Right lobe of liver (tissue), 6 donors: ENCODE measurements at regions not wholly inside any gene's neighbourhood (a gene's known extent, or its start where the extent isn't known, plus 50 kb on each side); places are given as distances from the start of the nearest gene placed in this dataset.

Experiments used
- ATAC-seq, 4 donors: fragments of 200-7000 bp; cut with Tn5 transposase; one replicate each; pipeline ENCODE4 v1.9.1; 2020; ENCODE audit warnings: mild to moderate bottlenecking in 4 of 4, moderate library complexity in 4 of 4
- DNase-seq, 3 donors: peaks; one replicate each; pipeline ENCODE4 v3.0.0-alpha.2; 2020
- H3K27ac ChIP-seq, 3 donors: fragments of 200-600 bp; one replicate each; pipeline ENCODE4 v1.8.0; 2022
- H3K27me3 ChIP-seq, 2 donors: fragments of 200-600 bp; one replicate each; pipeline ENCODE4 v1.8.0; 2022
- H3K36me3 ChIP-seq, 4 donors: fragments of 200-600 bp; sonication (generic) in 1 of 4; one replicate each; pipeline versions ENCODE4 v1.5.1 to v1.8.0; 2017 to 2022; ENCODE audit warnings: control low read depth in 1 of 4
- H3K4me1 ChIP-seq, 4 donors: fragments of 200-600 bp; sonication (generic) in 1 of 4; one replicate each; pipeline versions ENCODE4 v1.5.1 to v1.8.0; 2017 to 2022; ENCODE audit warnings: control low read depth in 1 of 4
- H3K4me3 ChIP-seq, 3 donors: fragments of 200-600 bp; one replicate each; pipeline ENCODE4 v1.8.0; 2022
- H3K9me3 ChIP-seq, 4 donors: fragments of 200-600 bp; sonication (generic) in 1 of 4; one replicate each; pipeline versions ENCODE4 v1.5.1 to v1.8.0; 2017 to 2022; ENCODE audit warnings: control low read depth in 1 of 4
- POLR2A ChIP-seq: fragments of 450-650 bp; IDR thresholded peaks from one replicate; pipeline ENCODE4 v1.6.1; 2017; ENCODE audit warnings: antibody characterized with exemption, mild to moderate bottlenecking
- WGBS: methylation state at CpG from one replicate; pipeline ENCODE4 v1.1.6; 2018; ENCODE audit warnings: low coverage, low lambda C conversion rate; ENCODE audit not compliant: insufficient coverage; ENCODE audit errors: missing lambda C conversion rate; 5-methylcytosine and 5-hydroxymethylcytosine counted together
- intact Hi-C, 2 donors: fragments of 100-400 bp; cut with DNase I; formaldehyde crosslinking; loops; one replicate each; pipeline versions ENCODE4 v1.11.2 to v1.14.1; 2022
- TF ChIP-seq, protein P1 (sequence below), 4 donors: fragments of 200-600 bp in 3 of 4; fragments of 450-650 bp in 1 of 4; IDR thresholded peaks; one replicate each; pipeline versions ENCODE4 v1.5.1 to v1.8.0; 2016 to 2022; ENCODE audit warnings: antibody characterized with exemption in 4 of 4, mild to moderate bottlenecking in 2 of 4
- donor health status: DM: no; HTN: yes; CAD: no.
- donor health status: DM: no; HTN: no; CAD: no.
- donor health status: DM: no; HTN: no; CAD: no.
- donor health status: DM: no; HTN: yes; CAD: no.
- donor health status: DM: no; HTN: yes; CAD: no.

DNA sequence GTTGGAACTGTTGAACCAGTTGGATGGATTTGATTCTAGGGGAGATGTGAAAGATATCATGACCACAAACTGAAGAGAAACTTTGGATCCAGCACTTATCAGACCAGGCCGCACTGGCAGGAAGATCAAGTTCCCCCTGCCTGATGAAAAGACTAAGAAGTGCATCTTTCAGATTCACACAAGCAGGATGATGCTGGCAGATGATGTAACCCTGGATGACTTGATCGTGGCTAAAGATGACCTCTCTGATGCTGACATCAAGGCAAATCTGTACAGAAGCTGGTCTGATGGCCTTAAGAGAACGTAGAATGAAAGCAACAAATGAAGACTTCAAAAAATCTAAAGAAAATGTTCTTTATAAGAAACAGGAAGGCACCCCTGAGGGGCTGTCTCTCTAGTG, 72.8 kb upstream of the CDYL start:
- WGBS = 8% methylated on average over 2 of the region's 3 CpGs
- no peak overlapping the region for H3K27ac ChIP-seq
- intact Hi-C loops = no loop called here
- no peak overlapping the region for H3K4me3 ChIP-seq
- ATAC-seq (no peak), DNase-seq (no peak)
- no peaks in the 10 kb centered on the region for H3K9me3 ChIP-seq
- TF ChIP-seq, protein P1, sequence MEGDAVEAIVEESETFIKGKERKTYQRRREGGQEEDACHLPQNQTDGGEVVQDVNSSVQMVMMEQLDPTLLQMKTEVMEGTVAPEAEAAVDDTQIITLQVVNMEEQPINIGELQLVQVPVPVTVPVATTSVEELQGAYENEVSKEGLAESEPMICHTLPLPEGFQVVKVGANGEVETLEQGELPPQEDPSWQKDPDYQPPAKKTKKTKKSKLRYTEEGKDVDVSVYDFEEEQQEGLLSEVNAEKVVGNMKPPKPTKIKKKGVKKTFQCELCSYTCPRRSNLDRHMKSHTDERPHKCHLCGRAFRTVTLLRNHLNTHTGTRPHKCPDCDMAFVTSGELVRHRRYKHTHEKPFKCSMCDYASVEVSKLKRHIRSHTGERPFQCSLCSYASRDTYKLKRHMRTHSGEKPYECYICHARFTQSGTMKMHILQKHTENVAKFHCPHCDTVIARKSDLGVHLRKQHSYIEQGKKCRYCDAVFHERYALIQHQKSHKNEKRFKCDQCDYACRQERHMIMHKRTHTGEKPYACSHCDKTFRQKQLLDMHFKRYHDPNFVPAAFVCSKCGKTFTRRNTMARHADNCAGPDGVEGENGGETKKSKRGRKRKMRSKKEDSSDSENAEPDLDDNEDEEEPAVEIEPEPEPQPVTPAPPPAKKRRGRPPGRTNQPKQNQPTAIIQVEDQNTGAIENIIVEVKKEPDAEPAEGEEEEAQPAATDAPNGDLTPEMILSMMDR (IDR thresholded peaks at IDR 0.05) = no peak
- TF ChIP-seq POLR2A = no peak
- no peaks in the 10 kb centered on the region for H3K27me3 ChIP-seq
- H3K36me3 ChIP-seq = no peaks in the 10 kb centered on the region
- H3K4me1 ChIP-seq = no peaks in the 10 kb centered on the region

DNA sequence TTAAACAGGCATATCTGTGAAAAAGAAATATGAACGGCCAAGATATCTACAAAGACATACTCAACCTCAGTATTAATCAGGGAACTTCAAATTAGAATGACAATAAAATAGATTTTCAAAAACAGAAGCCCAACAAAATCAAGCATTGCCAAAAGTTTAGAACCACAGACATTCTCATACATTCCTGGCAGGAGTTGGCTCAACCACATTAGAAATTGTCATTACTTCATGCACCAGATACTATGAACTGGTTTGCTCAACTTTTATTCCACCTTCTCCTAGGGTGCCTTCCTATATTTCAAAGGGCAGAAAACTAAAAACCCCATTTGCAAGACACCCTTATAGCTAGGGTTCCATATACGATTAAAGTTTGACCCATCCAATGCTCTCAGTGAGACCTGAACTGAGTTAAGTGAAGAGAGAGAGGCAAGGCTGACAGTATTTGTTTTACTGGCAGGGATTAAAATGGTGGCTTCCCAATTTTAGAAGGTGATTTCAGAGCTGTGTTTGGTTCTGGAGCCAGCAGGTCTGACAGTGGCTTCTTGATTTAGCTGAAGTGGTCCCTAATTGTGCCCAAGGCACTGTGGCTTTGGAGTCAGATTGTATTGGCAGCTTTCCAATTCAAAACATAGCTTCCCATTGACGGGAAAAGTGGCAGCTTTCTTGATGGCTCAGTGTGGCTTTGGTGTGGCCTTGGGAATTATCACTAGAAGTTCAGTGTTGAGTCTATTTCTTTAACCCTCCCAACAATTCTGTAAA, 77.1 kb upstream of the CDYL start:
- WGBS = 49% methylated on average over 3 of the region's 3 CpGs
- no peak for TF ChIP-seq POLR2A
- TF ChIP-seq, protein P1 (IDR thresholded peaks at IDR 0.05) = no peak
- no peak for ATAC-seq
- Histone ChIP-seq H3K4me3 (no peak overlapping the region), H3K9me3 (no peaks in the 10 kb centered on the region), H3K27ac (no peak overlapping the region), H3K36me3 (no peaks in the 10 kb centered on the region), H3K4me1 (no peaks in the 10 kb centered on the region), H3K27me3 (no peaks in the 10 kb centered on the region)
- intact Hi-C loops = no loop called here
- no peak for DNase-seq

DNA sequence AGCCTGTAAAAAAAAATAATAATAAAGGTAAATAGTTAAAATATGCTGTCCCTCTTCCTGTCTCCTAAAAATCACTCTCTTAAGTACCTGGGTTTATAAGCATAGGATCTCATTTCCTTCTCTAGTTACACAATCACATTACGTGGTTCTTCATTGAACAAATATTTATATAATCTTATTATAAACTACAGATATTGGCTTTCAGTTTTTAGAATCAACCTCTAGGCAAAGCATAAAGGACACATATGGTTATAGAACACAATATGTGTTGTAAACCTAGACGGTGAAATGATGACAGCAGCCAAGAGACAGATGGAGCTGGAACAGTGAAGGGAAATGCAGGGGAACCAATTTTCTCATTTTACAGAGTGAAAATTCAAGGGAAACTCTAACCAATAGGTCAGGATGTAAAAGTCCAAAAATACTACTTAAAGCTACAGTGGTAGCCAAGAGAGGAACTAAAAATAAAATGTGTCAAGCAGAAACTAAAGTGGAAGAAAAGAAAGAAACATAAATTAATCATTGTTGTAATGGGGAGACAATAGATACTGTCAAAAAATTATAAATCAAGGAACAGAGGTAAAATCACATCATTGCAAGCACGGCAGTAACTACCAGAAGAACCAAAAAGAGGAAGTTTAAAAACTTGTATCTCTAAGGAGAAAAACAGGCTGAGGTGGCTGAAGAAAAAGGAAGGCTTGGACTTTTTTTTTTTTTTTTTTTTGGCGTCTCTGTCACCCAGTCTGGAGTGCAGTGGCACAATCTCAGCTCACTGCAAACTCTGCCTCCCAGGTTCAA, 82.8 kb upstream of the CDYL start:
- TF ChIP-seq, protein P1 (IDR thresholded peaks at IDR 0.05) = no peak
- no peak for TF ChIP-seq POLR2A
- DNase-seq = no peak
- ATAC-seq = no peak
- H3K4me3 ChIP-seq = no peak overlapping the region
- intact Hi-C loops = no loop called here
- no peak overlapping the region for H3K27ac ChIP-seq
- no peaks in the 10 kb centered on the region for H3K36me3 ChIP-seq
- WGBS = 25% methylated on average over 4 of the region's 4 CpGs
- H3K27me3 ChIP-seq = no peaks in the 10 kb centered on the region
- H3K4me1 ChIP-seq = no peaks in the 10 kb centered on the region
- H3K9me3 ChIP-seq = no peaks in the 10 kb centered on the region

DNA sequence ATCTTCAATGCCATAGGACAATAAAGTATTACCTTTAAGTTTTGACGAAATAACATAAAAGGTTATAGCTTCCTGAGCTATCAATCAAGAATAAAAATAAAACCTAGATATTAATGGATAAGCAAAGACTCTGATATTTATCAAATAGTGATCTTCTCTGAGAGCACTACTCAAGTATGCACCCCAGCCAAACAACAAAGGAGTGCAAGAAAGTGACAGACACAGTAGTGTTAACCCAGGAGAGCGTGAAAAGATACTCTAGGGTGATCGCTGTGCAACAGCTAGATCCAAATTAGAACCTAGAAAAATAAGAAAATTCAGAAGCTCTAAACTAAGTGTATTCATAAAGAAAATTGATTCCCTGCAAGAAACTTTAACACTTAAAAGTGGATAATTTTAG, 83.5 kb upstream of the CDYL start:
- TF ChIP-seq, protein P1 (IDR thresholded peaks at IDR 0.05) = no peak
- TF ChIP-seq POLR2A = no peak
- Histone ChIP-seq H3K27me3 (no peaks in the 10 kb centered on the region), H3K4me3 (no peak overlapping the region), H3K4me1 (no peaks in the 10 kb centered on the region), H3K27ac (no peak overlapping the region), H3K9me3 (no peaks in the 10 kb centered on the region), H3K36me3 (no peaks in the 10 kb centered on the region)
- DNase-seq = no peak
- intact Hi-C loops = no loop called here
- 77% methylated on average over 3 of the region's 3 CpGs for WGBS
- no peak for ATAC-seq
